ENCODE measurements at regions not wholly inside any gene's neighbourhood (a gene's known extent, or its start where the extent isn't known, plus 50 kb on each side); places are given as distances from the start of the nearest gene placed in this dataset.

DNA sequence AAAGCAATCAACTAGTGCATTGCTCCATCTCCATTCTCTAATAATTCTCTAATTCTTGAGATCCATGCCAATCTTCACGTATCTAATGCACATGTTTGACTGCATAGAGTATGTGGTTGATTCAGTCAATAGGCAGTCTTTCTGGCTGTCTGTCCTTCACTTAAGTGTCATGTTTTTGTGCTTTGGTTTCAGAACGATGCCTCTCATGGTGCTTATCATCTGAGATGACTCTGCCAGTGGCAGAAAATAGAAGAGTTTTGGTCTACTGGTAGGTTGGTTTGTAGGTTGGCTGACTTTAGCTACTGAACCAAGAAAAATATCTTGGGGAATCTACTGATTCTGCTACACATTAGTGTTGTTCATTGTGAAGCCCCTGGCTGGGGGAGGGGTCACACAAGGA is 364.2 kb downstream of the SFMBT2 start:
- TF ChIP-seq, protein P1, sequence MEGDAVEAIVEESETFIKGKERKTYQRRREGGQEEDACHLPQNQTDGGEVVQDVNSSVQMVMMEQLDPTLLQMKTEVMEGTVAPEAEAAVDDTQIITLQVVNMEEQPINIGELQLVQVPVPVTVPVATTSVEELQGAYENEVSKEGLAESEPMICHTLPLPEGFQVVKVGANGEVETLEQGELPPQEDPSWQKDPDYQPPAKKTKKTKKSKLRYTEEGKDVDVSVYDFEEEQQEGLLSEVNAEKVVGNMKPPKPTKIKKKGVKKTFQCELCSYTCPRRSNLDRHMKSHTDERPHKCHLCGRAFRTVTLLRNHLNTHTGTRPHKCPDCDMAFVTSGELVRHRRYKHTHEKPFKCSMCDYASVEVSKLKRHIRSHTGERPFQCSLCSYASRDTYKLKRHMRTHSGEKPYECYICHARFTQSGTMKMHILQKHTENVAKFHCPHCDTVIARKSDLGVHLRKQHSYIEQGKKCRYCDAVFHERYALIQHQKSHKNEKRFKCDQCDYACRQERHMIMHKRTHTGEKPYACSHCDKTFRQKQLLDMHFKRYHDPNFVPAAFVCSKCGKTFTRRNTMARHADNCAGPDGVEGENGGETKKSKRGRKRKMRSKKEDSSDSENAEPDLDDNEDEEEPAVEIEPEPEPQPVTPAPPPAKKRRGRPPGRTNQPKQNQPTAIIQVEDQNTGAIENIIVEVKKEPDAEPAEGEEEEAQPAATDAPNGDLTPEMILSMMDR (IDR thresholded peaks at IDR 0.05 in 2 of 3, conservative IDR thresholded peaks at IDR 0.05 in 1 of 3; ENCODE audit: borderline replicate concordance in 1 of 3, insufficient read depth in 1 of 3, low read depth in 2 of 3, low read length in 2 of 3): no peak
- TF ChIP-seq RAD21 (IDR thresholded peaks at IDR 0.05; ENCODE audit: low read depth): no peak
- TF ChIP-seq JUND (IDR thresholded peaks at IDR 0.05): no peak
- no peak for TF ChIP-seq TCF7L2 (IDR thresholded peaks at IDR 0.05; ENCODE audit: borderline replicate concordance, extremely low read depth, insufficient read depth, insufficient read length)
- no peak for TF ChIP-seq EGR1 (IDR thresholded peaks at IDR 0.05; ENCODE audit: low read depth)
- TF ChIP-seq EZH2 (IDR thresholded peaks at IDR 0.05): no peak

All from HCT116 (cell line).